DND-41 (cell line): ENCODE measurements at regions not wholly inside any gene's neighbourhood (a gene's known extent, or its start where the extent isn't known, plus 50 kb on each side); places are given as distances from the start of the nearest gene placed in this dataset.

Source experiments
- ATAC-seq: fragments of 200-7000 bp; cut with Tn5 transposase; 3 replicates; pipeline ENCODE4 v1.9.1; 2021; ENCODE audit warnings: low read depth; ENCODE audit not compliant: insufficient read depth
- DNase-seq: peaks from one replicate; pipeline ENCODE4 v3.0.0-alpha.2; 2020
- H2AFZ ChIP-seq: 2 replicates; pipeline ENCODE4 v1.6.0; 2012; ENCODE audit warnings: low read depth, low read length
- H3K27ac ChIP-seq: 2 replicates; pipeline ENCODE4 v1.5.1; 2012; ENCODE audit warnings: low read length, inconsistent platforms
- H3K27me3 ChIP-seq: fragments of 200-600 bp; sonication (generic); 2 replicates; pipeline ENCODE4 v1.6.0; 2012; ENCODE audit warnings: low read length, mild to moderate bottlenecking, inconsistent platforms; ENCODE audit not compliant: insufficient read depth, poor library complexity
- H3K36me3 ChIP-seq: 2 replicates; pipeline ENCODE4 v1.5.1; 2012; ENCODE audit warnings: low read length, inconsistent platforms; ENCODE audit not compliant: insufficient read depth
- H3K4me1 ChIP-seq: 2 replicates; pipeline ENCODE4 v1.5.1; 2012; ENCODE audit warnings: mild to moderate bottlenecking, low read length; ENCODE audit not compliant: insufficient read depth
- H3K4me2 ChIP-seq: 2 replicates; pipeline ENCODE4 v1.6.0; 2012; ENCODE audit warnings: mild to moderate bottlenecking, moderate library complexity, low read length, inconsistent platforms; ENCODE audit not compliant: insufficient read depth
- H3K4me3 ChIP-seq, 2 experiments: fragments of 200-600 bp in 1 of 2; shearing (Covaris generic) in 1 of 2; 2 replicates each; pipeline ENCODE4 v1.5.1; 2012 to 2016; ENCODE audit warnings: inconsistent platforms in 2 of 2, low read length in 2 of 2, mild to moderate bottlenecking in 2 of 2, low read depth in 1 of 2, moderate library complexity in 1 of 2
- H3K79me2 ChIP-seq: 2 replicates; pipeline ENCODE4 v1.6.0; 2012; ENCODE audit warnings: low read length, inconsistent platforms; ENCODE audit not compliant: insufficient read depth
- H3K9ac ChIP-seq: 2 replicates; pipeline ENCODE4 v1.6.0; 2012; ENCODE audit warnings: low read depth, mild to moderate bottlenecking, inconsistent platforms, low read length, moderate library complexity
- H3K9me3 ChIP-seq: 2 replicates; pipeline ENCODE4 v1.5.1; 2012; ENCODE audit warnings: low read length, moderate library complexity, mild to moderate bottlenecking, inconsistent platforms; ENCODE audit not compliant: insufficient read depth, severe bottlenecking
- H4K20me1 ChIP-seq: 2 replicates; pipeline ENCODE4 v1.6.0; 2012; ENCODE audit warnings: low read length; ENCODE audit not compliant: insufficient read depth
- CTCF ChIP-seq: IDR thresholded peaks from 2 replicates; pipeline ENCODE4 v1.5.1; 2012; ENCODE audit warnings: borderline replicate concordance, low read length, moderate library complexity, mild to moderate bottlenecking; ENCODE audit not compliant: poor library complexity, severe bottlenecking; ENCODE audit errors: extremely low read depth
- EZH2 ChIP-seq: IDR thresholded peaks from 3 replicates; pipeline ENCODE4 v1.6.1; 2012; ENCODE audit warnings: borderline replicate concordance, low read depth, mild to moderate bottlenecking, moderate library complexity, low read length, inconsistent platforms; ENCODE audit not compliant: severe bottlenecking

- no peaks in the 10 kb centered on the region for H3K9me3 ChIP-seq
- no peak overlapping the region for H3K27ac ChIP-seq
- no peak overlapping the region for H2AFZ ChIP-seq
- H3K4me2 ChIP-seq: no peak overlapping the region
- no peak overlapping the region for H3K4me3 ChIP-seq
- H4K20me1 ChIP-seq: no peaks in the 10 kb centered on the region
- H3K79me2 ChIP-seq: no peaks in the 10 kb centered on the region
- no peaks in the 10 kb centered on the region for H3K36me3 ChIP-seq
- no peak for ATAC-seq
- H3K9ac ChIP-seq: no peak overlapping the region
- TF ChIP-seq CTCF: no peak
- no peak for TF ChIP-seq EZH2
- DNase-seq: no peak
- no peaks in the 10 kb centered on the region for H3K4me1 ChIP-seq
- H3K27me3 ChIP-seq: peaks cover 20% of the 10 kb centered on the region
These were observed 306.6 kb downstream of the BUD13 start for GRCh38 chr11:116466191-116466590.

GRCh38 chr11:116465056-116465455 lies 307.7 kb downstream of the BUD13 start:
- peaks cover 20% of the 10 kb centered on the region for H3K27me3 ChIP-seq
- H3K4me3 ChIP-seq: no peak overlapping the region
- no peaks in the 10 kb centered on the region for H3K36me3 ChIP-seq
- ATAC-seq (no peak), DNase-seq (no peak)
- H3K79me2 ChIP-seq: no peaks in the 10 kb centered on the region
- H3K9ac ChIP-seq: no peak overlapping the region
- H3K27ac ChIP-seq: no peak overlapping the region
- no peak overlapping the region for H3K4me2 ChIP-seq
- TF ChIP-seq CTCF (no peak), EZH2 (no peak)
- no peaks in the 10 kb centered on the region for H3K9me3 ChIP-seq
- H3K4me1 ChIP-seq: no peaks in the 10 kb centered on the region
- H2AFZ ChIP-seq: no peak overlapping the region
- no peaks in the 10 kb centered on the region for H4K20me1 ChIP-seq

- no peaks in the 10 kb centered on the region for H3K79me2 ChIP-seq
- H3K36me3 ChIP-seq: no peaks in the 10 kb centered on the region
- H4K20me1 ChIP-seq: no peaks in the 10 kb centered on the region
- no peaks in the 10 kb centered on the region for H3K9me3 ChIP-seq
- H3K4me1 ChIP-seq: no peaks in the 10 kb centered on the region
- DNase-seq (no peak), ATAC-seq (no peak)
- no peak overlapping the region for H3K4me2 ChIP-seq
- peaks cover 32% of the 10 kb centered on the region for H3K27me3 ChIP-seq
- H3K27ac ChIP-seq: no peak overlapping the region
- no peak overlapping the region for H3K4me3 ChIP-seq
- H3K9ac ChIP-seq: no peak overlapping the region
- no peak for TF ChIP-seq EZH2
- TF ChIP-seq CTCF: no peak
- no peak overlapping the region for H2AFZ ChIP-seq
These were observed 311.0 kb downstream of the BUD13 start for GRCh38 chr11:116461789-116462188.
